ENCODE measurements at regions not wholly inside any gene's neighbourhood (a gene's known extent, or its start where the extent isn't known, plus 50 kb on each side); places are given as distances from the start of the nearest gene placed in this dataset.

- DNase-seq: no peak
- TF ChIP-seq POLR2A (IDR thresholded peaks at IDR 0.05; ENCODE audit: low read length): no peak
- TF ChIP-seq GATA1 (IDR thresholded peaks at IDR 0.05; ENCODE audit: low read depth, low read length): no peak
Observed at GRCh38 chr18:78782951-78783563, 196.6 kb upstream of the SALL3 start.

GRCh38 chr18:78783564-78783960 is 196.1 kb upstream of the SALL3 start:
- TF ChIP-seq GATA1 (IDR thresholded peaks at IDR 0.05; ENCODE audit: low read depth, low read length): no peak
- no peak for TF ChIP-seq POLR2A (IDR thresholded peaks at IDR 0.05; ENCODE audit: low read length)
- DNase-seq: no peak

- TF ChIP-seq GATA1 (IDR thresholded peaks at IDR 0.05; ENCODE audit: low read depth, low read length) (no peak), POLR2A (IDR thresholded peaks at IDR 0.05; ENCODE audit: low read length) (no peak)
Observed at GRCh38 chr18:78784861-78785260, 194.8 kb upstream of the SALL3 start.

GRCh38 chr18:78785706-78786105 is 193.9 kb upstream of the SALL3 start:
- TF ChIP-seq POLR2A (IDR thresholded peaks at IDR 0.05; ENCODE audit: low read length) (no peak), GATA1 (IDR thresholded peaks at IDR 0.05; ENCODE audit: low read depth, low read length) (no peak)
- no peak for DNase-seq

More at GRCh38 chr18:78784861-78785260, 194.8 kb upstream of the SALL3 start:
- DNase-seq: no peak

GRCh38 chr18:78786776-78787175 is 192.8 kb upstream of the SALL3 start:
- no peak for TF ChIP-seq POLR2A (IDR thresholded peaks at IDR 0.05; ENCODE audit: low read length)
- no peak for TF ChIP-seq GATA1 (IDR thresholded peaks at IDR 0.05; ENCODE audit: low read depth, low read length)
- DNase-seq: no peak

- DNase-seq: no peak
- no peak for TF ChIP-seq GATA1 (IDR thresholded peaks at IDR 0.05; ENCODE audit: low read depth, low read length)
- TF ChIP-seq POLR2A (IDR thresholded peaks at IDR 0.05; ENCODE audit: low read length): no peak
Observed at GRCh38 chr18:78787751-78788150, 191.9 kb upstream of the SALL3 start.

GRCh38 chr18:78788161-78788560 is 191.5 kb upstream of the SALL3 start:
- TF ChIP-seq POLR2A (IDR thresholded peaks at IDR 0.05; ENCODE audit: low read length): no peak

GRCh38 chr18:78789850-78790249 is 189.8 kb upstream of the SALL3 start:
- DNase-seq: no peak
- TF ChIP-seq POLR2A (IDR thresholded peaks at IDR 0.05; ENCODE audit: low read length): no peak
- no peak for TF ChIP-seq GATA1 (IDR thresholded peaks at IDR 0.05; ENCODE audit: low read depth, low read length)

More at GRCh38 chr18:78788161-78788560, 191.5 kb upstream of the SALL3 start:
- DNase-seq: no peak

GRCh38 chr18:78790511-78790910 is 189.1 kb upstream of the SALL3 start:
- no peak for DNase-seq
- TF ChIP-seq GATA1 (IDR thresholded peaks at IDR 0.05; ENCODE audit: low read depth, low read length): no peak
- TF ChIP-seq POLR2A (IDR thresholded peaks at IDR 0.05; ENCODE audit: low read length): no peak

GRCh38 chr18:78790960-78791359 is 188.7 kb upstream of the SALL3 start:
- DNase-seq: no peak
- TF ChIP-seq GATA1 (IDR thresholded peaks at IDR 0.05; ENCODE audit: low read depth, low read length) (no peak), POLR2A (IDR thresholded peaks at IDR 0.05; ENCODE audit: low read length) (no peak)

- no peak for DNase-seq
- no peak for TF ChIP-seq GATA1 (IDR thresholded peaks at IDR 0.05; ENCODE audit: low read depth, low read length)
- no peak for TF ChIP-seq POLR2A (IDR thresholded peaks at IDR 0.05; ENCODE audit: low read length)
Observed at GRCh38 chr18:78792094-78792493, 187.5 kb upstream of the SALL3 start.

GRCh38 chr18:78792736-78793135 is 186.9 kb upstream of the SALL3 start:
- no peak for TF ChIP-seq GATA1 (IDR thresholded peaks at IDR 0.05; ENCODE audit: low read depth, low read length)
- TF ChIP-seq POLR2A (IDR thresholded peaks at IDR 0.05; ENCODE audit: low read length): no peak
- no peak for DNase-seq

- TF ChIP-seq POLR2A (IDR thresholded peaks at IDR 0.05; ENCODE audit: low read length) (no peak), GATA1 (IDR thresholded peaks at IDR 0.05; ENCODE audit: low read depth, low read length) (no peak)
Observed at GRCh38 chr18:78793313-78794070, 186.1 kb upstream of the SALL3 start.

GRCh38 chr18:78794071-78794430 is 185.6 kb upstream of the SALL3 start:
- peak; percentile 16 to 60 for DNase-seq
- TF ChIP-seq GATA1 (IDR thresholded peaks at IDR 0.05; ENCODE audit: low read depth, low read length) (no peak), POLR2A (IDR thresholded peaks at IDR 0.05; ENCODE audit: low read length) (no peak)

More at GRCh38 chr18:78793313-78794070, 186.1 kb upstream of the SALL3 start:
- no peak for DNase-seq

Data from erythroblast (primary cell).